Astrocyte (in vitro differentiated cells and primary cell): ENCODE measurements at regions not wholly inside any gene's neighbourhood (a gene's known extent, or its start where the extent isn't known, plus 50 kb on each side); places are given as distances from the start of the nearest gene placed in this dataset.

Experiments used
- DNase-seq: peaks from one replicate; pipeline ENCODE4 v3.0.0-alpha.2; 2010; ENCODE audit warnings: low read depth
- FAIRE-seq: peaks from 2 replicates; lab custom pipeline; 2011; peaks lifted over from hg19 to GRCh38; lab: Jason Lieb, UNC
- H2AFZ ChIP-seq: 2 replicates; pipeline ENCODE4 v1.6.0; 2012; ENCODE audit warnings: low read depth, low read length, inconsistent platforms
- H3K27ac ChIP-seq: 2 replicates; pipeline ENCODE4 v1.5.1; 2011; ENCODE audit warnings: low read depth, low read length, inconsistent platforms
- H3K27me3 ChIP-seq: 2 replicates; pipeline ENCODE4 v1.6.0; 2011; ENCODE audit warnings: low read length, inconsistent platforms; ENCODE audit not compliant: insufficient read depth
- H3K36me3 ChIP-seq: 2 replicates; pipeline ENCODE4 v1.5.1; 2011; ENCODE audit warnings: low read length, inconsistent platforms; ENCODE audit not compliant: insufficient read depth
- H3K4me1 ChIP-seq: 2 replicates; pipeline ENCODE4 v1.5.1; 2011; ENCODE audit warnings: low read length, inconsistent platforms; ENCODE audit not compliant: insufficient read depth
- H3K4me2 ChIP-seq: 2 replicates; pipeline ENCODE4 v1.6.0; 2012; ENCODE audit warnings: low read length, inconsistent platforms
- H3K4me3 ChIP-seq: 2 replicates; pipeline ENCODE4 v1.5.1; 2011; ENCODE audit warnings: low read depth, mild to moderate bottlenecking, low read length, inconsistent platforms; ENCODE audit not compliant: insufficient read depth
- H3K79me2 ChIP-seq: 2 replicates; pipeline ENCODE4 v1.6.0; 2012; ENCODE audit warnings: mild to moderate bottlenecking, low read length, inconsistent platforms; ENCODE audit not compliant: insufficient read depth
- H3K9ac ChIP-seq: 2 replicates; pipeline ENCODE4 v1.6.0; 2012; ENCODE audit warnings: mild to moderate bottlenecking, low read length, inconsistent platforms
- H3K9me3 ChIP-seq: 2 replicates; pipeline ENCODE4 v1.5.1; 2012; ENCODE audit warnings: low read depth, mild to moderate bottlenecking, low read length, inconsistent platforms; ENCODE audit not compliant: insufficient read depth
- H4K20me1 ChIP-seq: 2 replicates; pipeline ENCODE4 v1.6.0; 2012; ENCODE audit warnings: low read length, inconsistent platforms; ENCODE audit not compliant: insufficient read depth
- H3K27ac Mint-ChIP-seq: one replicate; pipeline ENCODE4 v1.8.0; 2021; ENCODE audit warnings: mild to moderate bottlenecking, mixed read lengths; ENCODE audit not compliant: unreplicated experiment
- H3K27me3 Mint-ChIP-seq: one replicate; pipeline ENCODE4 v1.8.0; 2021; ENCODE audit warnings: low read depth, mixed read lengths; ENCODE audit not compliant: unreplicated experiment
- H3K36me3 Mint-ChIP-seq: one replicate; pipeline ENCODE4 v1.8.0; 2021; ENCODE audit warnings: low read depth, mixed read lengths; ENCODE audit not compliant: unreplicated experiment
- H3K4me1 Mint-ChIP-seq: one replicate; pipeline ENCODE4 v1.8.0; 2021; ENCODE audit warnings: low read depth, mixed read lengths; ENCODE audit not compliant: unreplicated experiment
- H3K4me3 Mint-ChIP-seq: one replicate; pipeline ENCODE4 v1.8.0; 2021; ENCODE audit warnings: mild to moderate bottlenecking, moderate library complexity, mixed read lengths; ENCODE audit not compliant: unreplicated experiment
- H3K9me3 Mint-ChIP-seq: one replicate; pipeline ENCODE4 v1.8.0; 2021; ENCODE audit warnings: mild to moderate bottlenecking, mixed read lengths; ENCODE audit not compliant: unreplicated experiment
- CTCF ChIP-seq: IDR thresholded peaks from 2 replicates; pipeline ENCODE4 v1.5.1; 2011; ENCODE audit warnings: low read depth, mild to moderate bottlenecking, inconsistent platforms, low read length, moderate library complexity; ENCODE audit not compliant: insufficient read depth
- EZH2 ChIP-seq: IDR thresholded peaks from 2 replicates; pipeline ENCODE4 v1.6.1; 2012; ENCODE audit warnings: mild to moderate bottlenecking, low read length, inconsistent platforms; ENCODE audit not compliant: insufficient read depth

- FAIRE-seq = no peak
- no peak overlapping the region for H3K27ac ChIP-seq
- no peak for DNase-seq
- H3K4me2 ChIP-seq = no peak overlapping the region
- no peaks in the 10 kb centered on the region for H3K9me3 Mint-ChIP-seq
- no peaks in the 10 kb centered on the region for H3K79me2 ChIP-seq
- H3K4me1 ChIP-seq = no peaks in the 10 kb centered on the region
- no peaks in the 10 kb centered on the region for H3K36me3 ChIP-seq
- no peak overlapping the region for H3K9ac ChIP-seq
- TF ChIP-seq CTCF (no peak), EZH2 (no peak)
- H3K36me3 Mint-ChIP-seq = no peaks in the 10 kb centered on the region
- H3K4me3 ChIP-seq = no peak overlapping the region
- H3K27me3 ChIP-seq = no peaks in the 10 kb centered on the region
- H3K27me3 Mint-ChIP-seq = no peaks in the 10 kb centered on the region
- H3K27ac Mint-ChIP-seq = no peak overlapping the region
- no peak overlapping the region for H2AFZ ChIP-seq
- H3K4me1 Mint-ChIP-seq = no peaks in the 10 kb centered on the region
- no peaks in the 10 kb centered on the region for H4K20me1 ChIP-seq
- H3K4me3 Mint-ChIP-seq = no peak overlapping the region
- H3K9me3 ChIP-seq = no peaks in the 10 kb centered on the region
Observed at GRCh38 chr6:91486200-91486599, 899.3 kb upstream of the MAP3K7 start.

GRCh38 chr6:91485047-91485446 lies 898.2 kb upstream of the MAP3K7 start:
- DNase-seq (no peak), FAIRE-seq (no peak)
- Histone ChIP-seq H3K27me3 (no peaks in the 10 kb centered on the region), H3K4me1 (no peaks in the 10 kb centered on the region), H4K20me1 (no peaks in the 10 kb centered on the region), H3K36me3 (no peaks in the 10 kb centered on the region), H3K4me2 (no peak overlapping the region), H3K27ac (no peak overlapping the region), H2AFZ (no peak overlapping the region), H3K79me2 (no peaks in the 10 kb centered on the region), H3K4me3 (no peak overlapping the region), H3K9ac (no peak overlapping the region), H3K9me3 (no peaks in the 10 kb centered on the region)
- H3K4me1 Mint-ChIP-seq = no peaks in the 10 kb centered on the region
- H3K36me3 Mint-ChIP-seq = no peaks in the 10 kb centered on the region
- no peak overlapping the region for H3K27ac Mint-ChIP-seq
- TF ChIP-seq CTCF = no peak
- H3K27me3 Mint-ChIP-seq = no peaks in the 10 kb centered on the region
- no peak overlapping the region for H3K4me3 Mint-ChIP-seq
- H3K9me3 Mint-ChIP-seq = no peaks in the 10 kb centered on the region

GRCh38 chr6:91483415-91484105 lies 896.7 kb upstream of the MAP3K7 start:
- no peak overlapping the region for H3K4me3 ChIP-seq
- no peaks in the 10 kb centered on the region for H3K27me3 ChIP-seq
- H3K27ac ChIP-seq = no peak overlapping the region
- no peaks in the 10 kb centered on the region for H3K9me3 Mint-ChIP-seq
- H3K79me2 ChIP-seq = no peaks in the 10 kb centered on the region
- H3K9me3 ChIP-seq = no peaks in the 10 kb centered on the region
- H3K4me3 Mint-ChIP-seq = no peak overlapping the region
- no peak overlapping the region for H2AFZ ChIP-seq
- no peak overlapping the region for H3K9ac ChIP-seq
- no peaks in the 10 kb centered on the region for H3K4me1 Mint-ChIP-seq
- DNase-seq = no peak
- H3K36me3 ChIP-seq = no peaks in the 10 kb centered on the region
- H3K27ac Mint-ChIP-seq = no peak overlapping the region
- no peaks in the 10 kb centered on the region for H3K4me1 ChIP-seq
- H4K20me1 ChIP-seq = no peaks in the 10 kb centered on the region
- no peaks in the 10 kb centered on the region for H3K27me3 Mint-ChIP-seq
- FAIRE-seq = no peak
- no peaks in the 10 kb centered on the region for H3K36me3 Mint-ChIP-seq
- H3K4me2 ChIP-seq = no peak overlapping the region
- TF ChIP-seq EZH2 (no peak), CTCF (no peak)
